K562 (cell line): ENCODE measurements at regions not wholly inside any gene's neighbourhood (a gene's known extent, or its start where the extent isn't known, plus 50 kb on each side); places are given as distances from the start of the nearest gene placed in this dataset.
A peak's percentile ranks its signal among the peaks of the same experiment; 100 is the strongest.

ENCODE experiments used
- CBFB ChIP-seq: sonication (generic); formaldehyde crosslinking; IDR thresholded peaks from 2 replicates; pipeline ENCODE4 v1.4.0; 2020; ENCODE audit warnings: mild to moderate bottlenecking, missing genetic modification reagents
- DACH1 ChIP-seq: fragments of 450-650 bp; IDR thresholded peaks from 2 replicates; pipeline ENCODE4 v1.6.1; 2018; ENCODE audit not compliant: partially characterized antibody
- HDAC3 ChIP-seq: fragments of 450-650 bp; IDR thresholded peaks from 2 replicates; pipeline ENCODE4 v1.6.1; 2018; ENCODE audit warnings: borderline replicate concordance, mild to moderate bottlenecking, moderate library complexity; ENCODE audit not compliant: partially characterized antibody
- HNRNPUL1 ChIP-seq: fragments of 200-400 bp; formaldehyde crosslinking; IDR thresholded peaks from 2 replicates; pipeline ENCODE4 v1.6.1; 2017; ENCODE audit warnings: low read length
- JUNB ChIP-seq: fragments of 450-650 bp; formaldehyde crosslinking; conservative IDR thresholded peaks from 2 replicates; pipeline ENCODE4 v1.4.0; 2020; ENCODE audit warnings: mild to moderate bottlenecking
- NCOR1 ChIP-seq: fragments of 450-650 bp; IDR thresholded peaks from 2 replicates; pipeline ENCODE4 v1.6.1; 2016; ENCODE audit warnings: mild to moderate bottlenecking, moderate library complexity
- PRMT5 ChIP-seq: sonication (generic); formaldehyde crosslinking; IDR thresholded peaks from 2 replicates; pipeline ENCODE4 v1.5.0; 2020; ENCODE audit warnings: missing genetic modification reagents
- SMARCA5 ChIP-seq: fragments of 450-650 bp; IDR thresholded peaks from 2 replicates; pipeline ENCODE4 v1.6.1; 2016
- ZC3H8 ChIP-seq: fragments of 450-650 bp; IDR thresholded peaks from 2 replicates; pipeline ENCODE4 v1.6.1; 2017
- ZNF24 ChIP-seq: fragments of 450-650 bp; IDR thresholded peaks from 2 replicates; pipeline ENCODE4 v1.6.1; 2016
- ZNF274 ChIP-seq: IDR thresholded peaks from 2 replicates; pipeline ENCODE4 v1.6.1; 2011; ENCODE audit warnings: low read depth, mild to moderate bottlenecking, low read length, moderate library complexity, borderline replicate concordance
- ZNF644 ChIP-seq: fragments of 200-800 bp; sonication (Bioruptor generic); IDR thresholded peaks from 2 replicates; pipeline ENCODE4 v1.6.1; 2016; ENCODE audit warnings: low read depth, missing genetic modification characterization, missing compliant biosample characterization
- ZNF668 ChIP-seq: fragments of 250-450 bp; sonication (Bioruptor Pico); IDR thresholded peaks from 2 replicates; pipeline ENCODE4 v1.8.0; 2022; ENCODE audit warnings: mild to moderate bottlenecking, inconsistent platforms
- ZNF766 ChIP-seq: fragments of 200-800 bp; sonication (Bioruptor generic); conservative IDR thresholded peaks from 2 replicates; pipeline ENCODE4 v1.6.1; 2016; ENCODE audit warnings: missing genetic modification characterization, missing compliant biosample characterization
- TF ChIP-seq, protein P1 (sequence below), 2 experiments: fragments of 450-650 bp; IDR thresholded peaks; 2 replicates each; pipeline ENCODE4 v1.6.1; 2016
- TF ChIP-seq, protein P2 (sequence below): IDR thresholded peaks from 2 replicates; pipeline ENCODE4 v1.6.1; 2016; ENCODE audit warnings: missing genetic modification characterization, missing compliant biosample characterization
- TF ChIP-seq, protein P3 (sequence below): fragments of 250-450 bp; sonication (Bioruptor Pico); IDR thresholded peaks from 2 replicates; pipeline ENCODE4 v1.9.0; 2021; ENCODE audit warnings: mild to moderate bottlenecking
- TF ChIP-seq, protein P4 (sequence below): fragments of 200-800 bp; sonication (Bioruptor generic); IDR thresholded peaks from 2 replicates; pipeline ENCODE4 v1.6.1; 2017; ENCODE audit warnings: missing genetic modification characterization, missing compliant biosample characterization
- TF ChIP-seq, protein P5 (sequence below): sonication (generic); formaldehyde crosslinking; IDR thresholded peaks from 2 replicates; pipeline ENCODE4 v1.8.0; 2022; ENCODE audit warnings: mild to moderate bottlenecking, missing genetic modification reagents, borderline replicate concordance
- TF ChIP-seq, protein P6 (sequence below): sonication (generic); formaldehyde crosslinking; IDR thresholded peaks from 2 replicates; pipeline ENCODE4 v1.8.0; 2022; ENCODE audit warnings: missing genetic modification reagents, mild to moderate bottlenecking, borderline replicate concordance

DNA sequence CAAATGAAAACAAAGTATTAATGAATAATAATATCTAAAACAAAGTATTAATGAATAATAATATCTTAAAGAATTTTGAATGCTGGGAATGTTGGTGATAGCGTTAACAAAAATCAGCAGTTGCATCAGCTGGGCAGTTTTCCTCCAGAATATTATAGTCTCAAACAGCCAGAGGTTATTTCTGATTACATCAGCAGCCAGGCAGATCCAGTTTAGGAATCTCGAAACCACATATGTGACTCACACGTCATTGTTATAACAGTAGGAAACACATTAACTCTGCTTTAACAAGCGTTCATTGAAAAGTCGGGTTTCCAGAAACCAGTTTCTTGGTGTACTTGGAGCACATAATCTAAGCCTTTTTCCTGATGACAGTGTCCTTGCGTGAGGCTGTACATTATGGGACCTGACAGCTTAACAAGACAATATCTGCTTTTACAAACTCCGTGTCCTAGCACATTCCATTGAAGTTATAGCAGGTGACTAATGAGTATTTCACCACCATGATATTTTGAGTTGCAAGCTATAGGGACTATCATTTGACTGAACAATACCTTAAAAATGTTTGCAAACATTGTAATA lies 559.5 kb upstream of the KLF4 start (continued):
- TF ChIP-seq ZNF644 (tag) (no peak; the same call in 1 of the 2 replicates), ZNF274 (no peak), CBFB (CRISPR knock-in tag) (no peak), PRMT5 (CRISPR knock-in tag) (no peak), HDAC3 (peak; percentile 40), HNRNPUL1 (no peak), SMARCA5 (no peak), ZC3H8 (no peak), ZNF24 (no peak), ZNF766 (CRISPR knock-in tag) (0 out of 2 replicates have a peak, but pooled peaks have one; percentile 25), DACH1 (peak; percentile 66), ZNF668 (CRISPR knock-in tag) (no peak), JUNB (CRISPR knock-in tag) (no peak), NCOR1 (peak; percentile 32)
- TF ChIP-seq, protein P1, sequence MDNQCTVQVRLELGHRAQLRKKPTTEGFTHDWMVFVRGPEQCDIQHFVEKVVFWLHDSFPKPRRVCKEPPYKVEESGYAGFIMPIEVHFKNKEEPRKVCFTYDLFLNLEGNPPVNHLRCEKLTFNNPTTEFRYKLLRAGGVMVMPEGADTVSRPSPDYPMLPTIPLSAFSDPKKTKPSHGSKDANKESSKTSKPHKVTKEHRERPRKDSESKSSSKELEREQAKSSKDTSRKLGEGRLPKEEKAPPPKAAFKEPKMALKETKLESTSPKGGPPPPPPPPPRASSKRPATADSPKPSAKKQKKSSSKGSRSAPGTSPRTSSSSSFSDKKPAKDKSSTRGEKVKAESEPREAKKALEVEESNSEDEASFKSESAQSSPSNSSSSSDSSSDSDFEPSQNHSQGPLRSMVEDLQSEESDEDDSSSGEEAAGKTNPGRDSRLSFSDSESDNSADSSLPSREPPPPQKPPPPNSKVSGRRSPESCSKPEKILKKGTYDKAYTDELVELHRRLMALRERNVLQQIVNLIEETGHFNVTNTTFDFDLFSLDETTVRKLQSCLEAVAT (IDR thresholded peaks at IDR 0.05): no peak
- TF ChIP-seq, protein P2, sequence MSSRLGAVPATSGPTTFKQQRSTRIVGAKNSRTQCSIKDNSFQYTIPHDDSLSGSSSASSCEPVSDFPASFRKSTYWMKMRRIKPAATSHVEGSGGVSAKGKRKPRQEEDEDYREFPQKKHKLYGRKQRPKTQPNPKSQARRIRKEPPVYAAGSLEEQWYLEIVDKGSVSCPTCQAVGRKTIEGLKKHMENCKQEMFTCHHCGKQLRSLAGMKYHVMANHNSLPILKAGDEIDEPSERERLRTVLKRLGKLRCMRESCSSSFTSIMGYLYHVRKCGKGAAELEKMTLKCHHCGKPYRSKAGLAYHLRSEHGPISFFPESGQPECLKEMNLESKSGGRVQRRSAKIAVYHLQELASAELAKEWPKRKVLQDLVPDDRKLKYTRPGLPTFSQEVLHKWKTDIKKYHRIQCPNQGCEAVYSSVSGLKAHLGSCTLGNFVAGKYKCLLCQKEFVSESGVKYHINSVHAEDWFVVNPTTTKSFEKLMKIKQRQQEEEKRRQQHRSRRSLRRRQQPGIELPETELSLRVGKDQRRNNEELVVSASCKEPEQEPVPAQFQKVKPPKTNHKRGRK: no peak
- TF ChIP-seq, protein P3, sequence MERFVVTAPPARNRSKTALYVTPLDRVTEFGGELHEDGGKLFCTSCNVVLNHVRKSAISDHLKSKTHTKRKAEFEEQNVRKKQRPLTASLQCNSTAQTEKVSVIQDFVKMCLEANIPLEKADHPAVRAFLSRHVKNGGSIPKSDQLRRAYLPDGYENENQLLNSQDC: no peak
- TF ChIP-seq, protein P4, sequence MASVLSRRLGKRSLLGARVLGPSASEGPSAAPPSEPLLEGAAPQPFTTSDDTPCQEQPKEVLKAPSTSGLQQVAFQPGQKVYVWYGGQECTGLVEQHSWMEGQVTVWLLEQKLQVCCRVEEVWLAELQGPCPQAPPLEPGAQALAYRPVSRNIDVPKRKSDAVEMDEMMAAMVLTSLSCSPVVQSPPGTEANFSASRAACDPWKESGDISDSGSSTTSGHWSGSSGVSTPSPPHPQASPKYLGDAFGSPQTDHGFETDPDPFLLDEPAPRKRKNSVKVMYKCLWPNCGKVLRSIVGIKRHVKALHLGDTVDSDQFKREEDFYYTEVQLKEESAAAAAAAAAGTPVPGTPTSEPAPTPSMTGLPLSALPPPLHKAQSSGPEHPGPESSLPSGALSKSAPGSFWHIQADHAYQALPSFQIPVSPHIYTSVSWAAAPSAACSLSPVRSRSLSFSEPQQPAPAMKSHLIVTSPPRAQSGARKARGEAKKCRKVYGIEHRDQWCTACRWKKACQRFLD: peak; percentile 49; the same call in 1 of the 2 replicates
- TF ChIP-seq, protein P5, sequence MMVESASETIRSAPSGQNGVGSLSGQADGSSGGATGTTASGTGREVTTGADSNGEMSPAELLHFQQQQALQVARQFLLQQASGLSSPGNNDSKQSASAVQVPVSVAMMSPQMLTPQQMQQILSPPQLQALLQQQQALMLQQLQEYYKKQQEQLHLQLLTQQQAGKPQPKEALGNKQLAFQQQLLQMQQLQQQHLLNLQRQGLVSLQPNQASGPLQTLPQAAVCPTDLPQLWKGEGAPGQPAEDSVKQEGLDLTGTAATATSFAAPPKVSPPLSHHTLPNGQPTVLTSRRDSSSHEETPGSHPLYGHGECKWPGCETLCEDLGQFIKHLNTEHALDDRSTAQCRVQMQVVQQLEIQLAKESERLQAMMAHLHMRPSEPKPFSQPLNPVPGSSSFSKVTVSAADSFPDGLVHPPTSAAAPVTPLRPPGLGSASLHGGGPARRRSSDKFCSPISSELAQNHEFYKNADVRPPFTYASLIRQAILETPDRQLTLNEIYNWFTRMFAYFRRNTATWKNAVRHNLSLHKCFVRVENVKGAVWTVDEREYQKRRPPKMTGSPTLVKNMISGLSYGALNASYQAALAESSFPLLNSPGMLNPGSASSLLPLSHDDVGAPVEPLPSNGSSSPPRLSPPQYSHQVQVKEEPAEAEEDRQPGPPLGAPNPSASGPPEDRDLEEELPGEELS (CRISPR knock-in tag): no peak
- TF ChIP-seq, protein P6, sequence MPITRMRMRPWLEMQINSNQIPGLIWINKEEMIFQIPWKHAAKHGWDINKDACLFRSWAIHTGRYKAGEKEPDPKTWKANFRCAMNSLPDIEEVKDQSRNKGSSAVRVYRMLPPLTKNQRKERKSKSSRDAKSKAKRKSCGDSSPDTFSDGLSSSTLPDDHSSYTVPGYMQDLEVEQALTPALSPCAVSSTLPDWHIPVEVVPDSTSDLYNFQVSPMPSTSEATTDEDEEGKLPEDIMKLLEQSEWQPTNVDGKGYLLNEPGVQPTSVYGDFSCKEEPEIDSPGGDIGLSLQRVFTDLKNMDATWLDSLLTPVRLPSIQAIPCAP (CRISPR knock-in tag): no peak
